CD14-positive monocyte (primary cell): ENCODE measurements at regions not wholly inside any gene's neighbourhood (a gene's known extent, or its start where the extent isn't known, plus 50 kb on each side); places are given as distances from the start of the nearest gene placed in this dataset.

ENCODE experiments used
- DNase-seq, 3 donors: peaks; one replicate each; pipeline ENCODE4 v3.0.0-alpha.2; 2011 to 2022
- H2AFZ ChIP-seq: 2 replicates; pipeline ENCODE4 v1.6.0; 2012; ENCODE audit warnings: mild to moderate bottlenecking, low read depth, low read length, inconsistent platforms; ENCODE audit not compliant: insufficient read depth, poor library complexity, severe bottlenecking
- H3K27ac ChIP-seq, 2 donors: 1 replicate in 1 of 2; 2 replicates in 1 of 2; pipeline ENCODE4 v1.5.1; 2012 to 2013; ENCODE audit warnings: low read length in 2 of 2, control low read depth in 1 of 2, inconsistent platforms in 1 of 2, low read depth in 1 of 2, mild to moderate bottlenecking in 1 of 2
- H3K27me3 ChIP-seq, 2 donors: one replicate each; pipeline versions ENCODE4 v1.6.0 to v1.6.1; 2011 to 2013; ENCODE audit warnings: low read length in 2 of 2; ENCODE audit not compliant: control insufficient read depth in 2 of 2, insufficient read depth in 2 of 2
- H3K36me3 ChIP-seq, 2 donors: replicated peaks in 1 of 2; 1 replicate in 1 of 2; 2 replicates in 1 of 2; pipeline versions ENCODE4 v1.5.1 to v1.6.1; 2012 to 2013; ENCODE audit warnings: low read length in 2 of 2, control low read depth in 1 of 2, inconsistent platforms in 1 of 2, mild to moderate bottlenecking in 1 of 2; ENCODE audit not compliant: insufficient read depth in 2 of 2, control insufficient read depth in 1 of 2
- H3K4me1 ChIP-seq, 2 donors: 1 replicate in 1 of 2; 2 replicates in 1 of 2; pipeline versions ENCODE4 v1.5.1 to v1.6.1; 2012 to 2013; ENCODE audit warnings: low read length in 2 of 2, control low read depth in 1 of 2, inconsistent platforms in 1 of 2, mild to moderate bottlenecking in 1 of 2, moderate library complexity in 1 of 2; ENCODE audit not compliant: insufficient read depth in 2 of 2, control insufficient read depth in 1 of 2
- H3K4me2 ChIP-seq: replicated peaks from 2 replicates; pipeline ENCODE3; 2012; ENCODE audit warnings: low read length, moderate library complexity, mild to moderate bottlenecking; ENCODE audit not compliant: poor library complexity, severe bottlenecking; ENCODE audit errors: extremely low read depth
- H3K4me3 ChIP-seq, 3 experiments: fragments of 200-600 bp in 1 of 3; sonication (generic) in 1 of 3; replicated peaks in 1 of 3; 1 replicate in 2 of 3; 2 replicates in 1 of 3; pipeline ENCODE4 v1.5.1; 2011 to 2013; ENCODE audit warnings: low read length in 3 of 3, mild to moderate bottlenecking in 3 of 3, control low read depth in 2 of 3, low read depth in 2 of 3, inconsistent platforms in 1 of 3, moderate library complexity in 1 of 3
- H3K79me2 ChIP-seq: 2 replicates; pipeline ENCODE4 v1.6.0; 2012; ENCODE audit warnings: mild to moderate bottlenecking, control low read depth, inconsistent platforms, low read length, moderate library complexity; ENCODE audit not compliant: insufficient read depth
- H3K9ac ChIP-seq: 2 replicates; pipeline ENCODE4 v1.6.0; 2017; ENCODE audit warnings: low read length, mild to moderate bottlenecking; ENCODE audit not compliant: insufficient read depth, poor library complexity, severe bottlenecking
- H3K9me3 ChIP-seq, 2 donors: replicated peaks in 1 of 2; 1 replicate in 1 of 2; 2 replicates in 1 of 2; pipeline versions ENCODE4 v1.5.1 to v1.6.1; 2012 to 2013; ENCODE audit warnings: low read length in 2 of 2, control low read depth in 1 of 2; ENCODE audit not compliant: control insufficient read depth in 1 of 2, insufficient read depth in 1 of 2
- H4K20me1 ChIP-seq: 2 replicates; pipeline ENCODE4 v1.6.0; 2012; ENCODE audit warnings: mild to moderate bottlenecking, low read length, control low read depth, moderate library complexity; ENCODE audit not compliant: insufficient read depth
- H3K27ac Mint-ChIP-seq, 7 donors: one replicate each; pipeline ENCODE4 v1.8.0; 2020; ENCODE audit warnings: mild to moderate bottlenecking in 7 of 7, mixed read lengths in 7 of 7, moderate library complexity in 6 of 7, inconsistent platforms in 2 of 7
- H3K27me3 Mint-ChIP-seq, 3 donors: one replicate each; pipeline ENCODE4 v1.8.0; 2021 to 2022; ENCODE audit warnings: low read depth in 3 of 3, mild to moderate bottlenecking in 3 of 3, mixed read lengths in 3 of 3, moderate library complexity in 3 of 3, inconsistent platforms in 1 of 3
- H3K36me3 Mint-ChIP-seq, 2 donors: one replicate each; pipeline ENCODE4 v1.8.0; 2020; ENCODE audit warnings: mixed read lengths in 2 of 2, inconsistent platforms in 1 of 2, mild to moderate bottlenecking in 1 of 2
- H3K4me1 Mint-ChIP-seq: one replicate; pipeline ENCODE4 v1.8.0; 2020; ENCODE audit warnings: mild to moderate bottlenecking, mixed read lengths
- H3K4me3 Mint-ChIP-seq, 2 donors: one replicate each; pipeline ENCODE4 v1.8.0; 2020; ENCODE audit warnings: mild to moderate bottlenecking in 2 of 2, mixed read lengths in 2 of 2, moderate library complexity in 1 of 2
- H3K9me3 Mint-ChIP-seq, 7 donors: one replicate each; pipeline ENCODE4 v1.8.0; 2020 to 2022; ENCODE audit warnings: mixed read lengths in 7 of 7, mild to moderate bottlenecking in 6 of 7, moderate library complexity in 6 of 7, inconsistent platforms in 2 of 7
- WGBS: methylation state at CpG from one replicate; pipeline ENCODE4 v1.1.5; 2013; ENCODE audit warnings: missing lambda C conversion rate; ENCODE audit not compliant: insufficient coverage; 5-methylcytosine and 5-hydroxymethylcytosine counted together
- intact Hi-C, 2 donors: fragments of 100-400 bp; cut with micrococcal nuclease; formaldehyde crosslinking; loops; one replicate each; pipeline versions ENCODE4 v1.15.0 to v1.15.1; 2023
- TF ChIP-seq, protein P1 (sequence below): fragments of 200-600 bp; IDR thresholded peaks from one replicate; pipeline ENCODE4 v1.8.0; 2022; ENCODE audit warnings: antibody characterized with exemption, mild to moderate bottlenecking

DNA sequence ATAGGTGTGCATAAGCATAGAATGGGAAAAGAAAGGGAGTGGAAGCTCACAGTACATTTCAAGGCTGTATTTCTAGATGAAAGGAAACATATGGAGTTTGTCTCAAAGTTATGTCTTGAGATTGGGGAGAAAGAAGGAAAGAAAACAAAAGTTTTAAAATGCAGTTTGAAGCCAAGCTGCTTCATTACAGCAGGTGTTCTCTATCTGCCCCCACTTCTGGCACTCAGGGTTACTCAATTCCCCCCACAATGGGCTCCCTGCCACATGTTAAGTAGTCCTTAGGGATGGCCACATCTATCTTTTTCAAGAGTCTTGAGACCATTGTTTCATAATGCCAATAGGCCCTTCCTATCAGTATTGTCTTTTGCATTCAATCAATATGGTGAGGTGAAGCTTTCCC lies 367.4 kb upstream of the ANXA10 start:
- Histone ChIP-seq H3K36me3 (no peaks in the 10 kb centered on the region), H3K27ac (no peak overlapping the region), H3K79me2 (no peaks in the 10 kb centered on the region), H2AFZ (no peak overlapping the region), H3K27me3 (no peaks in the 10 kb centered on the region), H3K9ac (no peak overlapping the region), H3K4me2 (no peak overlapping the region), H3K4me1 (no peaks in the 10 kb centered on the region), H4K20me1 (no peaks in the 10 kb centered on the region), H3K9me3 (peaks cover 6 to 9% of the 10 kb centered on the region in 2 donors), H3K4me3 (no peak overlapping the region)
- H3K9me3 Mint-ChIP-seq, result peaks cover 3 to 8% (median 6%) of the 10 kb centered on the region in 7 donors
- no peaks in the 10 kb centered on the region for H3K27me3 Mint-ChIP-seq
- intact Hi-C loops, result no loop called here
- no peaks in the 10 kb centered on the region for H3K36me3 Mint-ChIP-seq
- H3K4me1 Mint-ChIP-seq, result no peaks in the 10 kb centered on the region
- TF ChIP-seq, protein P1, sequence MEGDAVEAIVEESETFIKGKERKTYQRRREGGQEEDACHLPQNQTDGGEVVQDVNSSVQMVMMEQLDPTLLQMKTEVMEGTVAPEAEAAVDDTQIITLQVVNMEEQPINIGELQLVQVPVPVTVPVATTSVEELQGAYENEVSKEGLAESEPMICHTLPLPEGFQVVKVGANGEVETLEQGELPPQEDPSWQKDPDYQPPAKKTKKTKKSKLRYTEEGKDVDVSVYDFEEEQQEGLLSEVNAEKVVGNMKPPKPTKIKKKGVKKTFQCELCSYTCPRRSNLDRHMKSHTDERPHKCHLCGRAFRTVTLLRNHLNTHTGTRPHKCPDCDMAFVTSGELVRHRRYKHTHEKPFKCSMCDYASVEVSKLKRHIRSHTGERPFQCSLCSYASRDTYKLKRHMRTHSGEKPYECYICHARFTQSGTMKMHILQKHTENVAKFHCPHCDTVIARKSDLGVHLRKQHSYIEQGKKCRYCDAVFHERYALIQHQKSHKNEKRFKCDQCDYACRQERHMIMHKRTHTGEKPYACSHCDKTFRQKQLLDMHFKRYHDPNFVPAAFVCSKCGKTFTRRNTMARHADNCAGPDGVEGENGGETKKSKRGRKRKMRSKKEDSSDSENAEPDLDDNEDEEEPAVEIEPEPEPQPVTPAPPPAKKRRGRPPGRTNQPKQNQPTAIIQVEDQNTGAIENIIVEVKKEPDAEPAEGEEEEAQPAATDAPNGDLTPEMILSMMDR, result no peak
- DNase-seq, result no peak
- H3K27ac Mint-ChIP-seq, result no peak overlapping the region
- no peak overlapping the region for H3K4me3 Mint-ChIP-seq

DNA sequence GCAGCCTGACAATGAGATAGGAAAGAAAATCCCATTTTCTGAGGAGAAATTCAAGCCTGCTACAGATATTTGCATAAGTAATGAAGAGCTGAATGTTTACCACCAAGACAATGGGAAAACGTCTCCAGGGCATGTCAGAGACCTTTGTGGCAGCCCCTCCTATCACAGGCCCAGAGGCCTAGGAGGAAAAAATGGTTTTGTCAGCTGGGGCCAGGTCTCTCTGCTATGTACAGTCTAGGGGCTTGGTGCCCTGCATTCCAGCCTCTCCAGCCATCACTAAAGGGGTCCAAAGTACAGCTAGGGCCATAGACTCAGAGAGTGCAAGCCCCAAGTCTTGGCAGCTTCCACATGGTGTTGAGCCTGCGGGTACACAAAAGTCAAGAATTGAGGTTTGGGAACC lies 361.6 kb upstream of the ANXA10 start:
- WGBS, result 83% methylated on average over 1 of the region's 2 CpGs
- H3K27me3 ChIP-seq, result no peaks in the 10 kb centered on the region
- no peak overlapping the region for H3K27ac ChIP-seq
- Mint-ChIP-seq H3K27me3 (peaks cover 0 to 2% (median 0%) of the 10 kb centered on the region in 3 donors), H3K36me3 (no peaks in the 10 kb centered on the region), H3K4me1 (no peaks in the 10 kb centered on the region), H3K27ac (no peak overlapping the region), H3K4me3 (no peak overlapping the region), H3K9me3 (peaks cover 8 to 24% (median 14%) of the 10 kb centered on the region in 7 donors)
- H3K9me3 ChIP-seq, result peaks cover 27% of the 10 kb centered on the region in 2 donors
- H4K20me1 ChIP-seq, result no peaks in the 10 kb centered on the region
- H3K4me1 ChIP-seq, result no peaks in the 10 kb centered on the region
- no peak overlapping the region for H3K4me2 ChIP-seq
- no peak overlapping the region for H2AFZ ChIP-seq
- no peaks in the 10 kb centered on the region for H3K36me3 ChIP-seq
- no peak overlapping the region for H3K4me3 ChIP-seq
- no peaks in the 10 kb centered on the region for H3K79me2 ChIP-seq
- intact Hi-C loops, result no loop called here
- no peak overlapping the region for H3K9ac ChIP-seq
- DNase-seq, result no peak
- TF ChIP-seq, protein P1, result no peak
